SK-N-SH (cell line): ENCODE measurements at regions not wholly inside any gene's neighbourhood (a gene's known extent, or its start where the extent isn't known, plus 50 kb on each side); places are given as distances from the start of the nearest gene placed in this dataset.

Experiments used
- CTCF ChIA-PET: fragments of 300-600, 350-600 bp; formaldehyde crosslinking; extraction: SDS; loops from one replicate; lab custom pipeline; 2021; lab: Yijun Ruan, JAX
- POLR2A ChIA-PET: fragments of 350-600 bp; sonication (Branson Sonifier 250); formaldehyde crosslinking; extraction: SDS; loops from one replicate; lab custom pipeline; 2020; ENCODE audit warnings: antibody characterized with exemption, inconsistent platforms; lab: Yijun Ruan, JAX
- DNase-seq: peaks from one replicate; pipeline ENCODE4 v3.0.0; 2012
- H2AFZ ChIP-seq: fragments of 200-600 bp; sonication (generic); 2 replicates; pipeline ENCODE4 v1.8.1; 2016; ENCODE audit warnings: antibody characterized with exemption, mild to moderate bottlenecking, low read depth
- H3F3A ChIP-seq: fragments of 200-600 bp; sonication (generic); replicated peaks from 2 replicates; pipeline ENCODE3; 2016; ENCODE audit warnings: antibody characterized with exemption, mild to moderate bottlenecking; ENCODE audit not compliant: insufficient read depth
- H3K27ac ChIP-seq, 2 experiments: fragments of 200-500 bp in 1 of 2; fragments of 200-600 bp in 1 of 2; sonication (Bioruptor generic) in 1 of 2; sonication (generic), shearing (Covaris generic) in 1 of 2; 2 replicates each; pipeline versions ENCODE4 v1.5.1 to v1.6.1; 2014 to 2016; ENCODE audit warnings: low read depth in 2 of 2, inconsistent platforms in 1 of 2, low read length in 1 of 2, mild to moderate bottlenecking in 1 of 2, mixed read lengths in 1 of 2
- H3K27me3 ChIP-seq: fragments of 200-600 bp; sonication (generic), shearing (Covaris generic); 2 replicates; pipeline ENCODE4 v1.6.1; 2016; ENCODE audit warnings: mixed run types; ENCODE audit not compliant: insufficient read depth
- H3K36me3 ChIP-seq, 2 experiments: fragments of 200-500 bp in 1 of 2; fragments of 200-600 bp in 1 of 2; sonication (Bioruptor generic) in 1 of 2; sonication (generic) in 1 of 2; replicated peaks in 1 of 2; 2 replicates each; pipeline versions ENCODE3 to v1.5.1; 2014 to 2016; ENCODE audit warnings: low read length in 1 of 2, mild to moderate bottlenecking in 1 of 2; ENCODE audit not compliant: insufficient read depth in 2 of 2, control insufficient read depth in 1 of 2
- H3K4me1 ChIP-seq, 2 experiments: fragments of 200-500 bp in 1 of 2; fragments of 200-600 bp in 1 of 2; sonication (Bioruptor generic) in 1 of 2; sonication (generic), shearing (Covaris generic) in 1 of 2; 2 replicates each; pipeline versions ENCODE4 v1.5.1 to v1.6.1; 2014 to 2016; ENCODE audit warnings: low read depth in 1 of 2, low read length in 1 of 2, mixed run types in 1 of 2; ENCODE audit not compliant: insufficient read depth in 2 of 2, control insufficient read depth in 1 of 2
- H3K4me2 ChIP-seq: fragments of 200-600 bp; sonication (generic), shearing (Covaris generic); 2 replicates; pipeline ENCODE4 v1.6.1; 2017; ENCODE audit warnings: mixed run types
- H3K4me3 ChIP-seq, 2 experiments: fragments of 200-500 bp in 1 of 2; fragments of 200-600 bp in 1 of 2; sonication (Bioruptor generic) in 1 of 2; sonication (generic), shearing (Covaris generic) in 1 of 2; 2 replicates each; pipeline versions ENCODE4 v1.5.1 to v1.8.1; 2014 to 2016; ENCODE audit warnings: low read depth in 2 of 2, inconsistent platforms in 1 of 2, low read length in 1 of 2, mild to moderate bottlenecking in 1 of 2, mixed read lengths in 1 of 2, moderate library complexity in 1 of 2
- H3K79me2 ChIP-seq: fragments of 200-600 bp; sonication (generic); 2 replicates; pipeline ENCODE4 v1.8.1; 2017; ENCODE audit warnings: mild to moderate bottlenecking; ENCODE audit not compliant: insufficient read depth
- H3K9ac ChIP-seq: fragments of 200-600 bp; sonication (generic); 2 replicates; pipeline ENCODE4 v1.6.1; 2017; ENCODE audit warnings: mixed run types
- H3K9me2 ChIP-seq: fragments of 200-600 bp; sonication (generic); 2 replicates; pipeline ENCODE4 v1.6.1; 2017; ENCODE audit warnings: mixed run types
- H3K9me3 ChIP-seq: fragments of 200-600 bp; sonication (generic); 2 replicates; pipeline ENCODE4 v1.6.1; 2017; ENCODE audit warnings: mixed run types, mild to moderate bottlenecking, moderate library complexity
- H4K20me1 ChIP-seq: fragments of 200-600 bp; sonication (generic); 2 replicates; pipeline ENCODE4 v1.6.1; 2017; ENCODE audit warnings: mild to moderate bottlenecking, mixed run types; ENCODE audit not compliant: insufficient read depth
- CTCF ChIP-seq: fragments of 200-600 bp; sonication (generic); IDR thresholded peaks from 2 replicates; pipeline ENCODE4 v1.6.1; 2017; ENCODE audit warnings: antibody characterized with exemption, mild to moderate bottlenecking, moderate library complexity
- EP300 ChIP-seq, 2 experiments: IDR thresholded peaks; 2 replicates each; pipeline versions ENCODE4 v1.4.0 to v1.6.1; 2012; ENCODE audit warnings: borderline replicate concordance in 1 of 2, low read depth in 1 of 2, low read length in 1 of 2
- FOSL2 ChIP-seq: IDR thresholded peaks from 2 replicates; pipeline ENCODE4 v1.4.0; 2012; ENCODE audit warnings: low read depth, mild to moderate bottlenecking, moderate library complexity, borderline replicate concordance
- FOXJ3 ChIP-seq: sonication (generic); formaldehyde crosslinking; IDR thresholded peaks from 2 replicates; pipeline ENCODE4 v1.5.1; 2020; ENCODE audit warnings: mild to moderate bottlenecking, missing genetic modification reagents
- FOXM1 ChIP-seq: IDR thresholded peaks from 2 replicates; pipeline ENCODE4 v1.4.0; 2012; ENCODE audit warnings: low read depth, mild to moderate bottlenecking
- IRF3 ChIP-seq: fragments of 150-350 bp; IDR thresholded peaks from 2 replicates; pipeline ENCODE4 v1.6.1; 2016; ENCODE audit warnings: mild to moderate bottlenecking, low read depth, low read length
- MAX ChIP-seq: IDR thresholded peaks from 2 replicates; pipeline ENCODE4 v1.4.0; 2012; ENCODE audit warnings: low read depth
- NRF1 ChIP-seq: IDR thresholded peaks from 2 replicates; pipeline ENCODE4 v1.6.1; 2012; ENCODE audit warnings: low read depth, mild to moderate bottlenecking, low read length
- RCOR1 ChIP-seq: fragments of 150-350 bp; IDR thresholded peaks from 2 replicates; pipeline ENCODE4 v1.6.1; 2017; ENCODE audit warnings: antibody characterized with exemption, low read length
- REST ChIP-seq: IDR thresholded peaks from 2 replicates; pipeline ENCODE4 v1.6.1; 2012; ENCODE audit warnings: mild to moderate bottlenecking, low read depth, low read length, moderate library complexity
- RFX5 ChIP-seq: IDR thresholded peaks from 2 replicates; pipeline ENCODE4 v1.6.1; 2012; ENCODE audit warnings: mild to moderate bottlenecking, improper control_type of control experiment, low read length
- RXRA ChIP-seq: IDR thresholded peaks from 2 replicates; pipeline ENCODE4 v1.4.0; 2012; ENCODE audit warnings: low read depth, mild to moderate bottlenecking, borderline replicate concordance
- SMC3 ChIP-seq: IDR thresholded peaks from 2 replicates; pipeline ENCODE4 v1.6.1; 2012; ENCODE audit warnings: low read depth, low read length, improper control_type of control experiment
- ZBTB33 ChIP-seq: IDR thresholded peaks from 2 replicates; pipeline ENCODE4 v1.4.0; 2012; ENCODE audit warnings: low read depth, borderline replicate concordance
- WGBS: methylation state at CpG from one replicate; pipeline ENCODE4 v1.1.6; 2017; ENCODE audit warnings: low lambda C conversion rate; 5-methylcytosine and 5-hydroxymethylcytosine counted together

GRCh38 chr3:82495655-82496054 is 734.2 kb upstream of the GBE1 start:
- Histone ChIP-seq H3K4me1 (no peaks in the 10 kb centered on the region), H3K9me3 (no peaks in the 10 kb centered on the region), H3K27ac (no peak overlapping the region), H3K4me3 (no peak overlapping the region), H3K79me2 (no peaks in the 10 kb centered on the region), H3F3A (no peaks in the 10 kb centered on the region), H4K20me1 (no peaks in the 10 kb centered on the region), H3K36me3 (no peaks in the 10 kb centered on the region), H3K9me2 (no peaks in the 10 kb centered on the region), H3K27me3 (no peaks in the 10 kb centered on the region), H3K9ac (no peak overlapping the region), H3K4me2 (no peak overlapping the region), H2AFZ (no peak overlapping the region)
- WGBS: 2% methylated on average over 2 of the region's 2 CpGs
- no peak for DNase-seq
- ChIA-PET CTCF (interaction anchor here (1.4 to 1.5 kb wide), 2 partner anchors 12 to 23 kb away, joined by 3 read pairs; no protein-coding TSS in a partner anchor), POLR2A (no interaction called here)
- TF ChIP-seq RCOR1: no peak
- no peak for TF ChIP-seq FOSL2
- TF ChIP-seq CTCF: no peak
- TF ChIP-seq NRF1: no peak
- TF ChIP-seq RXRA: no peak

GRCh38 chr3:82494977-82495489 is 733.6 kb upstream of the GBE1 start:
- CTCF ChIA-PET: no interaction called here
- no peaks in the 10 kb centered on the region for H3K9me3 ChIP-seq
- H3K9ac ChIP-seq: no peak overlapping the region
- no peaks in the 10 kb centered on the region for H4K20me1 ChIP-seq
- H3K4me1 ChIP-seq: no peaks in the 10 kb centered on the region
- POLR2A ChIA-PET: no interaction called here
- no peak overlapping the region for H2AFZ ChIP-seq
- DNase-seq: no peak
- H3K4me3 ChIP-seq: no peak overlapping the region
- H3K27me3 ChIP-seq: no peaks in the 10 kb centered on the region
- WGBS: 10% methylated on average over 1 of the region's 1 CpG
- H3K79me2 ChIP-seq: no peaks in the 10 kb centered on the region
- no peaks in the 10 kb centered on the region for H3K9me2 ChIP-seq
- no peak overlapping the region for H3K27ac ChIP-seq
- H3K36me3 ChIP-seq: no peaks in the 10 kb centered on the region
- TF ChIP-seq REST (no peak), EP300 (IDR thresholded peaks at IDR 0.05; ENCODE audit: borderline replicate concordance in 1 of 2, low read depth in 1 of 2, low read length in 1 of 2) (no peak), ZBTB33 (no peak), RFX5 (no peak), IRF3 (no peak), MAX (no peak), FOXJ3 (CRISPR knock-in tag) (no peak), FOXM1 (no peak), SMC3 (no peak)
- TF ChIP-seq, all 33 proteins: peak for 0
- Histone ChIP-seq H3F3A (no peaks in the 10 kb centered on the region), H3K4me2 (no peak overlapping the region)
